OCI-LY3 (cell line): ENCODE measurements at regions not wholly inside any gene's neighbourhood (a gene's known extent, or its start where the extent isn't known, plus 50 kb on each side); places are given as distances from the start of the nearest gene placed in this dataset.

Experiments
- EZH2phosphoT487 ChIP-seq: fragments of 200-600 bp; shearing (Covaris generic); IDR thresholded peaks from 2 replicates; pipeline ENCODE4 v1.6.1; 2018; ENCODE audit warnings: antibody characterized with exemption, mixed run types, low read depth
- TF ChIP-seq, protein P1 (sequence below): fragments of 200-600, 300-600 bp; sonication (generic); IDR thresholded peaks from 2 replicates; pipeline ENCODE4 v1.5.1; 2014; ENCODE audit warnings: antibody characterized with exemption, low read length, low read depth

DNA sequence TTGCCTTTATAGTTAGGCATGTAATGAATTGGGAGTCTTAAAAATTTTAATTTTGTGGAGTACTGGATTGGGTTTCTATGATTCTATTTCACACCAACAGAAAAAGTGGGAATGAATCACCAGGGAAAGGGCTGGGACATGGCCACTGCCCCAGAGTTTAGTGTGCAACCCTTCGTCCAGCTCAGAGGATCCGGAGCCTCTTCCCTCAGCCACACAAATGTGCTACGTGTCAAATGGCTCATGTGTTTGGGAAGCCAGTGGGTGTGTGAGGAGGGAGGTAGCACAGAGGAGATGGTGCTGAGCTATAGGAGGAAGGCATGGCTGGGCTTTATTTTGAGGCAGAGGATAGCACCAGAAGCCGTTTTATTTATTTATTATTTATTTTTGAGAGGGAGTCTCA is 247.3 kb downstream of the SIPA1L2 start:
- TF ChIP-seq, protein P1, sequence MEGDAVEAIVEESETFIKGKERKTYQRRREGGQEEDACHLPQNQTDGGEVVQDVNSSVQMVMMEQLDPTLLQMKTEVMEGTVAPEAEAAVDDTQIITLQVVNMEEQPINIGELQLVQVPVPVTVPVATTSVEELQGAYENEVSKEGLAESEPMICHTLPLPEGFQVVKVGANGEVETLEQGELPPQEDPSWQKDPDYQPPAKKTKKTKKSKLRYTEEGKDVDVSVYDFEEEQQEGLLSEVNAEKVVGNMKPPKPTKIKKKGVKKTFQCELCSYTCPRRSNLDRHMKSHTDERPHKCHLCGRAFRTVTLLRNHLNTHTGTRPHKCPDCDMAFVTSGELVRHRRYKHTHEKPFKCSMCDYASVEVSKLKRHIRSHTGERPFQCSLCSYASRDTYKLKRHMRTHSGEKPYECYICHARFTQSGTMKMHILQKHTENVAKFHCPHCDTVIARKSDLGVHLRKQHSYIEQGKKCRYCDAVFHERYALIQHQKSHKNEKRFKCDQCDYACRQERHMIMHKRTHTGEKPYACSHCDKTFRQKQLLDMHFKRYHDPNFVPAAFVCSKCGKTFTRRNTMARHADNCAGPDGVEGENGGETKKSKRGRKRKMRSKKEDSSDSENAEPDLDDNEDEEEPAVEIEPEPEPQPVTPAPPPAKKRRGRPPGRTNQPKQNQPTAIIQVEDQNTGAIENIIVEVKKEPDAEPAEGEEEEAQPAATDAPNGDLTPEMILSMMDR = no peak
- no peak for TF ChIP-seq EZH2phosphoT487
